HG03060 (cell line): ENCODE measurements at regions not wholly inside any gene's neighbourhood (a gene's known extent, or its start where the extent isn't known, plus 50 kb on each side); places are given as distances from the start of the nearest gene placed in this dataset.
"Not testable (repeated sequence)": the region's sequence is repeated elsewhere in the genome, so short reads cannot be mapped to it uniquely, and the experiment has no call there.

Experiments
- ATAC-seq: cut with Tn5 transposase; IDR thresholded peaks from one replicate; pipeline ENCODE4 v1.9.1; 2021; ENCODE audit warnings: low read depth, moderate number of reproducible peaks; ENCODE audit not compliant: unreplicated experiment

GRCh38 chr13:84697591-84697990 lies 815.3 kb upstream of the SLITRK1 start:
- not testable (repeated sequence) for ATAC-seq

GRCh38 chr13:84686973-84687372 lies 804.7 kb upstream of the SLITRK1 start:
- no peak for ATAC-seq

GRCh38 chr13:84686458-84686857 lies 804.2 kb upstream of the SLITRK1 start:
- ATAC-seq: no peak

GRCh38 chr13:84684804-84685203 lies 802.5 kb upstream of the SLITRK1 start:
- no peak for ATAC-seq

GRCh38 chr13:84684048-84684662 lies 801.9 kb upstream of the SLITRK1 start:
- ATAC-seq: no peak

GRCh38 chr13:84683448-84683847 lies 801.2 kb upstream of the SLITRK1 start:
- no peak for ATAC-seq

- no peak for ATAC-seq
Observed at GRCh38 chr13:84677836-84678235, 795.6 kb upstream of the SLITRK1 start.

GRCh38 chr13:84672616-84673015 lies 790.3 kb upstream of the SLITRK1 start:
- no peak for ATAC-seq

GRCh38 chr13:84670245-84670644 lies 788.0 kb upstream of the SLITRK1 start:
- ATAC-seq: no peak

- ATAC-seq: no peak
Observed at GRCh38 chr13:84668637-84669036, 786.4 kb upstream of the SLITRK1 start.

- ATAC-seq: no peak
Observed at GRCh38 chr13:84662491-84662890, 780.2 kb upstream of the SLITRK1 start.

- no peak for ATAC-seq
Observed at GRCh38 chr13:84661718-84662117, 779.4 kb upstream of the SLITRK1 start.

GRCh38 chr13:84659359-84659661 lies 777.0 kb upstream of the SLITRK1 start:
- ATAC-seq: no peak

GRCh38 chr13:84658491-84659358 lies 776.5 kb upstream of the SLITRK1 start:
- ATAC-seq: no peak

GRCh38 chr13:84655677-84656076 lies 773.4 kb upstream of the SLITRK1 start:
- ATAC-seq: no peak

GRCh38 chr13:84654654-84655275 lies 772.5 kb upstream of the SLITRK1 start:
- no peak for ATAC-seq

- no peak for ATAC-seq
Observed at GRCh38 chr13:84653915-84654534, 771.8 kb upstream of the SLITRK1 start.

- ATAC-seq: no peak
Observed at GRCh38 chr13:84651705-84652104, 769.4 kb upstream of the SLITRK1 start.

GRCh38 chr13:84651288-84651687 lies 769.0 kb upstream of the SLITRK1 start:
- ATAC-seq: no peak

- no peak for ATAC-seq
Observed at GRCh38 chr13:84649853-84650252, 767.6 kb upstream of the SLITRK1 start.

- no peak for ATAC-seq
Observed at GRCh38 chr13:84648069-84648640, 765.9 kb upstream of the SLITRK1 start.
